ENCODE measurements at regions not wholly inside any gene's neighbourhood (a gene's known extent, or its start where the extent isn't known, plus 50 kb on each side); places are given as distances from the start of the nearest gene placed in this dataset.

DNA sequence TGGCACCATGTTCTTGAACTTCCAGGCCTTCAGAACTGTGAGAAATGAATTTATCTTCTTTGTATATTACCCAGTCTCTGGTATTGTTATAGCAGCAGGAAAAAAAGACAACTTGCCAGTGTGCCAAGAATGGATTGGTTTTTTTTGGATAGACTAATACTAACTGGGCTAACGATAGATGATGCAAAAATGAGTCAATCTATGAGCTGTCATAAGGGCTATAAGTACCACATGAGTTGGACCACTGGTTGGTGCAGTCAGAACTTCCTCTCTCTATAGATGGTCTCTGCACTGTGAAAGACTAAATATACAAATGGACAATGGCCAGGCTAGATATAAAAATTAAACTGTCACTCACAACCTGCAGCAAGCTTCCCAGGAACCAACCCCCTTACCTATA, 87.6 kb upstream of the COL21A1 start:
- no peaks in the 10 kb centered on the region for H3K4me1 Mint-ChIP-seq (ENCODE audit: low read depth)
- TF ChIP-seq CTCF (IDR thresholded peaks at IDR 0.05; ENCODE audit: unreplicated experiment): no peak
- no peak for DNase-seq (ENCODE audit: low spot score, unreplicated experiment)
- no peak overlapping the region for H3K27ac Mint-ChIP-seq
- H3K36me3 Mint-ChIP-seq (ENCODE audit: insufficient read depth): no peaks in the 10 kb centered on the region
- no peaks in the 10 kb centered on the region for H3K27me3 Mint-ChIP-seq
- H3K4me3 Mint-ChIP-seq (ENCODE audit: low read depth): no peak overlapping the region
- H3K9me3 Mint-ChIP-seq (ENCODE audit: low read depth): no peaks in the 10 kb centered on the region

- no peaks in the 10 kb centered on the region for H3K36me3 Mint-ChIP-seq (ENCODE audit: insufficient read depth)
- no peak overlapping the region for H3K27ac Mint-ChIP-seq
- H3K27me3 Mint-ChIP-seq: peaks cover 8% of the 10 kb centered on the region
- H3K9me3 Mint-ChIP-seq (ENCODE audit: low read depth): no peaks in the 10 kb centered on the region
- H3K4me3 Mint-ChIP-seq (ENCODE audit: low read depth): no peak overlapping the region
- no peaks in the 10 kb centered on the region for H3K4me1 Mint-ChIP-seq (ENCODE audit: low read depth)
- TF ChIP-seq CTCF (IDR thresholded peaks at IDR 0.05; ENCODE audit: unreplicated experiment): no peak
- DNase-seq (ENCODE audit: low spot score, unreplicated experiment): no peak
Observed at GRCh38 chr6:56329271-56330050, 82.1 kb upstream of the COL21A1 start.

DNA sequence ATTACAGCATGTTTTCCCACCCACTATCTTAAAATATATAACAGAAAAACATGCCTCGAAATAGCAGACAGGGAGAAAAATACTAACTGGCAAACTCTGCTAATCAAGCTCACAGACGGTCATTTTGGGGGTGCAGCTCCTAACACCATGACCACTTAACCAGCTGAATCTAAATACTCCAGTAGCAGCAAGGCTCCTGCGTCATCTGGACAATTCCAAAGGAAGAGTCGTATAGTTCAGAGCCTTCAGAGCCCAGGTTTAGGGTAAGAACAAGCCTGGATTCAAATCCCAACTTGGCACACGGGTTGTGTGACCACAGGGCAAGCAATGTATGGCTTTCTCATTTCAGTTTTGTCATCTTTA, 81.3 kb upstream of the COL21A1 start:
- H3K36me3 Mint-ChIP-seq (ENCODE audit: insufficient read depth): no peaks in the 10 kb centered on the region
- TF ChIP-seq CTCF (IDR thresholded peaks at IDR 0.05; ENCODE audit: unreplicated experiment): no peak
- no peak overlapping the region for H3K27ac Mint-ChIP-seq
- no peak overlapping the region for H3K4me3 Mint-ChIP-seq (ENCODE audit: low read depth)
- no peaks in the 10 kb centered on the region for H3K4me1 Mint-ChIP-seq (ENCODE audit: low read depth)
- DNase-seq (ENCODE audit: low spot score, unreplicated experiment): no peak
- peaks cover 8% of the 10 kb centered on the region for H3K27me3 Mint-ChIP-seq
- H3K9me3 Mint-ChIP-seq (ENCODE audit: low read depth): no peaks in the 10 kb centered on the region

GRCh38 chr6:56327946-56328727, 80.8 kb upstream of the COL21A1 start:
- H3K27ac Mint-ChIP-seq: no peak overlapping the region
- DNase-seq (ENCODE audit: low spot score, unreplicated experiment): no peak
- no peaks in the 10 kb centered on the region for H3K36me3 Mint-ChIP-seq (ENCODE audit: insufficient read depth)
- TF ChIP-seq CTCF (IDR thresholded peaks at IDR 0.05; ENCODE audit: unreplicated experiment): no peak
- no peak overlapping the region for H3K4me3 Mint-ChIP-seq (ENCODE audit: low read depth)
- peaks cover 8% of the 10 kb centered on the region for H3K27me3 Mint-ChIP-seq
- no peaks in the 10 kb centered on the region for H3K9me3 Mint-ChIP-seq (ENCODE audit: low read depth)
- no peaks in the 10 kb centered on the region for H3K4me1 Mint-ChIP-seq (ENCODE audit: low read depth)

- Mint-ChIP-seq H3K27me3 (peaks cover 7% of the 10 kb centered on the region), H3K36me3 (ENCODE audit: insufficient read depth) (no peaks in the 10 kb centered on the region), H3K9me3 (ENCODE audit: low read depth) (no peaks in the 10 kb centered on the region), H3K4me1 (ENCODE audit: low read depth) (no peaks in the 10 kb centered on the region), H3K27ac (no peak overlapping the region), H3K4me3 (ENCODE audit: low read depth) (no peak overlapping the region)
- TF ChIP-seq CTCF (IDR thresholded peaks at IDR 0.05; ENCODE audit: unreplicated experiment): no peak
- no peak for DNase-seq (ENCODE audit: low spot score, unreplicated experiment)
Observed at GRCh38 chr6:56324396-56324795, 77.0 kb upstream of the COL21A1 start.
